GM19438 (cell line): ENCODE measurements at regions not wholly inside any gene's neighbourhood (a gene's known extent, or its start where the extent isn't known, plus 50 kb on each side); places are given as distances from the start of the nearest gene placed in this dataset.
"Not testable (repeated sequence)": the region's sequence is repeated elsewhere in the genome, so short reads cannot be mapped to it uniquely, and the experiment has no call there.

ENCODE experiments used
- ATAC-seq: cut with Tn5 transposase; IDR thresholded peaks from one replicate; pipeline ENCODE4 v1.9.1; 2021; ENCODE audit warnings: low read depth; ENCODE audit not compliant: unreplicated experiment

DNA sequence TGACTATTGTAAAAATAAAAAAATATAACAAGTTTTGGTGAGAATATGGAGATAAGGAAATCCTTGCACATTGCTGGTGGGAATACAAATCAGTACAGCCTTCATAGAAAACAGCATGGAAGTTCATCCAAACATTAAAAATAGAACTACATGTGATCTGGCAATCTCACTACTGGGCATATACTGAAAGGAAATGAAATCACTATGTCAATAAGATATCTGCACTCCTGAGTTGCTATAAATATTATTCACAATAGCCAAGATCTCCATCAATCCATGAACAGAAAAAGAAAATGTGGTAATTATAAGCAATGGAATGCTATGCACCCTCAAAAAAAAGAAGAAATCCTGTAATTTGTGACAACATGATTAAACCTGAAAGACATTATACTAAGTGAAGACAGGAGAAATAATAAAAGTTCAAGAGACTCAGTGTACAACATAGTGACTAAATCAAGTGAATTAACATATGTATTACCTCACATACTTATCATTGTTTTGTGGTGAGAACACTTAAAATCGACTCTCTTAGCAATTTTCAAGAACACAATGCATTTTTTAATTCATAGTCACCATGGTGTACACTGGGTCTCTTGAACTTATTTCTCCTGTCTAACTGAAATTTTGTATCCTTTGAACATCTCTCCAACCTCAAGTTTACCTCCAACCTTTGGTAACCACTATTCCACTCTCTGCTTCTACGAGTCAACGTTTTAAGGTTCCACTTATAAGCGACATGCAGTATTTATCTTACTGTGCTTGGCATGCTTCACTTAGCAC lies 1703.7 kb upstream of the AGA start:
- no peak for ATAC-seq

DNA sequence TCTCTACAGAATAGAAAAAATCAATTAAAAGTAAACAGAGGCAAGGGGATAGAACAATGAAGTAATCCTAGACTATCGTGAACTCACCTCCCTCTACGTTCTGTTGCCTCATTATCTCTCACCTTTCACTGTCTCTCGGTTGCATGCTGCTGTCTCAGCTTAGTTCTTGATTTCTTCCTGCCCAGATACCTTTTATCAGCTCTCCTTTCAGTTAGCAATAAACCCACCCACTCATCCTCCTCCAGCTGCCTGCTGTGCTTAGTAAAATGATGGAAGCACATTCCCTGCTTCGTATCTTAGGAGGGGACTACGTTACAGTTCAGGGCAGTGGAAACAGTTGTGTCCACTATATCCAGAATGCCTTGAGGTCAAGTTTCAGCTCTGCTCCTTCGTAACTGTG lies 1709.5 kb upstream of the AGA start:
- ATAC-seq, result no peak

DNA sequence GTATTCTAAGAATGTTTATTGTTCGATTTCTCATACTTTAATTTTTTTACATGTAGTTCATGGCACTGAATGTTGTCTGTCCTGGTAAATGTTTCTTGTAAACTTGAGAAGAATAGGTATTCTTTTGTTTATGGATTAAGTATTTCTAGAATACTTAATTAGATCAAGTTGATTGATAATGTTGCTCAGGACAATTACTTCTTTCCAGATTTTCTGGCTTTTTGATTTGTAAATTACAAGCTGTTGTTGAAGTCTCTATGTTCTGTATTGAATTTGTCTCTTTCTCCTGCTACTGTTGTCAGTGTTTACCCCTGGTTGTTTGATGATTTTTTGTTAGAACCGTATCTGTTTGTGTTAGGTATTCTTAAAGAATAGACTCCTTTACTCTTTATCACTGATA lies 1720.9 kb upstream of the AGA start:
- ATAC-seq, result no peak

DNA sequence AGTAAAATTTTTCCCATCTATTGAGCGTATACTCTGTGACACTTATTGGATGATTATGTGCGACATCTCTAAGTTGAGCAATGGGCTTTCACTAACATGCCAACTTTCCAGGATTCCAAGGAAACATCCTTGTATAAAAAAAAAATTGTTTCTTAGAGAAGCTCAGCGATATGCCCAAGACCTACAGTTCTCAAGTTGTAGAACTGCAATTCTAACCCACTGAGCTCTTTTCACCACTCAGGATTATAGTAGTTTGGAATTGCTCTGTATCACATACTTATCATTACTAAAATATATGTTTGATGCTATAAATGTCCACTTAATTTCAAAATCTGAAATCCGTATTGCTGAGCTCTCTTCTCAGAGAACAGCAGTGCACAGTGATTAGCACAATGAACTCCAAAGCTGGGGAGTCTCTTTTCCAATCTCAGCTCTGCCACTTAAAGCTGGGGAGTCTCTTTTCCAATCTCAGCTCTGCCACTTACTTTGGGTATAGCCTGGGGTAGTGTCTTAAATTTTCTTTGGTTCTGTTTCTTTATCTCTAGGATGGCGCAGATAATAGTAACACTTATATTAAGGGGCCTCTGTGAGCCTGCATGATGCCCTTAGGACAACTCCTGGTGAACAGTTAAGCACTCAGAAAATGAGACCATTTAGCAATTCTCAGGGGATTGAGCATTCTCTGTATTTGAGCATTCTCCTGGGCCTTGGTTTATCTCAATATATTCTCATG lies 1722.2 kb upstream of the AGA start:
- no peak for ATAC-seq

DNA sequence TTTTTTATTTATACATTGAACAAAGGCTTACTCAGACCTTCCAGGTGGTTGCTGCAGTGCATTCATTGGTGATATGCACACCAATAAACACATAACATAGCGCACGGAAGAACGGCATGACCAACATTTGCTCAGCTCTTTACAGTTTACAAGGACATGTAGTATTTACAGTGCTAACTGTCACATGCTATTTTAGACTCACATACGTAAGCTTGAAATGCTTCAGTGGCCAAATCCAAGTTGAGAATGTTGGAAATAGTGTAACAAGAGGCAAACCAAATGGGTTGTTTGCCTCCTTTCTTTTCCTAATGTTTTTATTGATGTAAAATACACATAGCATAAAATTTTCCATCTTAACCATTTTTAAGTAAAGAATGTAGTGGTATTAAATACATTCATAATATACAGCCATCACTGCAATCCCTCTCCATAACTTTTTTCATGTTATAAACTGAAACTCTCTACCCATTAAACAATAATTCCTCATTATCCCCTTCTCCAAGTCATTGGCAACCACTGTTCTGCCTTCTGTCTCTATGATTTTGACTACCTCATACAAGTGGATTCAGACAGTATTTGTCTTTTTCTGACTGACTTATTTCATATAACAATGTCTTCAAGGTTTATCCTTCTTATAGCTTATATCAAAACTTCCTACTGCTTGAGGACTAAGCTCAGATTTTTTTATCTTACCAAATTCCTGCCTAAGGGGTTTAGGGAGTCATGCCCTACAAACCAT lies 1722.9 kb upstream of the AGA start:
- ATAC-seq, result no peak

DNA sequence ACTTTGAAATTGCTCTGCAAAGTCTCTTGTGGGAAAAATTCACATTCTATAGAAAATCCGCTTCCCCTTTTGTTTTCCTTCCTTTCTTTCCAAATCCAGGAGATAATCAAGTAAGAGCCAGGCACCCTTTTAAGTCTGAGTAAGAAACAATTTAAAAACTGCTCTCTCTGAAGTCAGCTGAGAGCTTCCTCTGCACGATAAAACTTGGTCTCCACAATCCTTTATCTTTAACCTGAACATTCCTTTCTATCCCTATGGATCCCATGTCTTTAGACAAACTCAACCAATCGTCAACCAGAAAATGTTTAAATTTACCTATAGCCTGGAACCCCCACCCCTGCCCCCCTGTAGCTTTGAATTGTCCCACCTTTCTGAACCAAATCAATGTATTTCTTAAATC lies 1723.6 kb upstream of the AGA start:
- ATAC-seq, result no peak

DNA sequence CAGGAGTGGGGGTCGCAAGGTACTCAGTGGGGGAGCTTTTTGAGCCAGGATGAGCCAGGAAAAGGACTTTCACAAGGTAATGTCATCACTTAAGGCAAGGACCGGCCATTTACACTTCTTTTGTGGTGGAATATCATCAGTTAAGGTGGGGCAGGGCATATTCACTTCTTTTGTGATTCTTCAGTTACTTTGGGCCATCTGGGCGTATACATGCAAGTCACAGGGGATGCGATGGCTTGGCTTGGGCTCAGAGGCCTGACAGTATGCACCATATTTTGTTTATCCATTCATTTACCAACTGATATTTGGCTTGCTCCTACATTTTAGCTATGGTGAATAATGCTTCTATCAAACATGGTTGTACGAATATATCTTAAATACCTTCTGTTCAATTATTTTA lies 1728.1 kb upstream of the AGA start:
- not testable (repeated sequence) for ATAC-seq

DNA sequence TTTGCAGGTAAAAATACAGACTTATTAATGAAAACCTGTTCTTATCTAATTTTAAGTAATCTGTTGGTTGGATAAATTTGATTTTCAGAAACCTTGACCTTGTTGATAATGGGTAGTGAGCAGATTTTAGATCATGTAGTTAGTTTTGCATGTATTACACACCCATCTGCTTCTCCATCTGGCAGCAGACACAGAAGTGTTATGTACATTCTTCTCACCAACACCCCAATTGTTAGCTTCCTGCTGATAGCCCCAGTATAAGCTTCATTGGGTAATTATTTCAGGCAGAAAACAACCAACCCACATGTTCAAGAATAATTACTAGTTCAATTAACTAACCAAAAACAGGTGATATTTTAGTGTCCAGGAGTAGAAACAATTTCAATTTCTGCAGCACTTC lies 1740.5 kb upstream of the AGA start:
- ATAC-seq, result no peak

DNA sequence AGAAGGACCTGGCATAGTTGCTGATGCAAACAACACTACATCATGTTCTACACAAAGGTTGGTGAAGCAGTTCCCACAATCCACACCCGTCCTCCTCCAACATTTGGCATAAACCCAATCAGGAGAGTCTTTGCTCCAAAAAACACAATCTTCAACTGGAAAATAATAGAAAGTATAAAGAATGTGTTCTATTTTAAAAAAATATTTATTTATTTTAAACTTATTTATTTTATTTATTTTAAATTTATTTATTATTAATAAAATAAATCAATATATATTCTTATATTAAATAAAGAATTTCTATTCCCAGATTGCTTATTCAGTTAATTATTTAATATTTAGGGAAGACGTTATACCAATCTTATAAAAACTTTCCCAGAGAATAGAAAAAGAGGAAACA lies 1753.7 kb upstream of the AGA start:
- ATAC-seq, result no peak

DNA sequence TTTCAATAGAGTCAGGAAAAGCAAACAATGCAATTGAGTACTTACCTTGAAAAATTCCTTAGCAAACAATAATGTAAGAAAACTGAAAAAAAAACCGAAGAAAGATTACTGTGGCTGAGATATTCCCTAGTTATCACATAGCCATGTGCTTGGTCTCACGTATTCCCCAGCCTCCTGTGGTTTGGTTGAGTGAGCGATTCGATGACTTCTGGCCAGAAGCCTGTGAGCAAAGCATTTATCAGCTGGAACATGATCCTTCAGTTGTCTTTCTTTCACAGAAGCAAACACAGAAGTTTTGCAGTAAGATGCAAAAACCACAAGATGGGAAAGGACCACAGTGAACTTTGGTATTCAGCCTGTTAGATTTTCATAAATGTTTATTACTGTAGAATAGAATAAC lies 1754.3 kb upstream of the AGA start:
- ATAC-seq, result no peak

DNA sequence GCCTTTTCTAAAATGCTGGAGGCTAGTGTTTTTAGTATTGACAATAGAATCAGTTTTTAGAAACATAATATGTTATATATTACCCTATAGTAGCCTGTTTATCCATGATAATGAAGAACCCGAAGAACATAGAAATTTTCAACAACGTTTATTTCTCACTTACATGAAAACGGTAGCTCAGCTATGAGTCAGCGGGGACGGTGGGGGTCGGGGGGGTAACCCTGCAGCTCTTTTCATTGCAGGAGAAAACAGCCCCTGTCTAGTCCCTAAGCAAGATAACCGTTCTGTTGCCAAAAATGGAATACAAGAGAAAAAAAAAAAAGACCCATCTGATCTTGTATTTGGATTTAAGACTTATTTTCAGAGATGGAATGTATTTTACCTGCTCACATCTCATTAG lies 1758.4 kb upstream of the AGA start:
- ATAC-seq, result no peak

DNA sequence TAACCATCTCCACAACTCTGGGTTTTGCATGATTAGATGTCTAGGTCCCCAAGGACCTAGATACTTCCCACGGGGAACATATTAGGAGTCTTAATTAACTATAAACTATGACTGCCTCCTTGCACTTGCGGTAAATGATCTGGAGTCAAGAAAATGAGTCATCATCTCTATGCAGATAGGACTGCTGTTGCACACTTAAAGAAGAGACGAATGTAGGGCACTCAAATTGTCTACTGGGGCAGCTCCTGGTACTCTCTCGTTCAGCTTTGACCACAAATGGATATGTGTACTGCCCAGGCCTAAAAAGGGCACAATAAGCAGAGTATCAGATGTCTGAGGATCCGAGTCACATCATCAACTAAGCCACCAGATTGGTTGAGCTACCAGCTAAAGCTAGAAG lies 1783.4 kb upstream of the AGA start:
- no peak for ATAC-seq

DNA sequence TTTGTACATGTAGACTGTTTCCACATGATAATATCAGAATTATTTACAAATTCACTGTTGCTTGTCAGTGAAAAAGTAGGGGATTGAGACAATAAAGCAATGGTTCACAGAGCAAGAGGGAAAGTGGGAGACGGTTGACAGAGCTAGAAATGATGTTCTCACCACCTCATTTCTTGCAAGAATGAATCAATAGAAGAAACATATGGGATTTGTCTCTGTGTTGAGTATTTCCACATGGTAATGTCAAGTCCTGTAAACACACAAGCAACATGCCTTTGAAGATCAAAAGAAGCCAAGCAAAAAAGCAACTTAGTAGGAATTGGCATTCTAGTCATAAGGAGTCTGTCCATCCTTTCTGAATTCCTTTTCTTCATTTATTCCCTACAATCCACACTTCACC lies 1806.6 kb upstream of the AGA start:
- ATAC-seq, result no peak

DNA sequence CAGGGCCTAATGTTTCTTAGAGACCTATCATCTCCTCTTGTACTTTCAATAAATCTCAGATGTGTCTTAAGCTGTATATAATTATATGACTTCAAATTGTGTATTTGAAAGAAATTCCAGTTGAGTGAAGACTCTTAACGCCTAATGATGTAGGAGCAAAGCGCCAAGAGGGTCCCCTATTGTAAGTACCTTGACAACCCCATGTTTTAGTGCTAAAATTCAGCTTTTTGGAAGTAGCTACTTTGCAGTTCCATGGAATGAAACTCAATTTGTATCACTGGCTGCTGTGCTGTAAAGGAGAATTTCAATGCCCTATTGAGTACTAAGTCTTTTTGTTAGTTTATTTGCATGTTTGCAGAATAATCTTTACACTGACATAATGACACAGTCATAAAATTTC lies 1826.6 kb upstream of the AGA start:
- no peak for ATAC-seq

DNA sequence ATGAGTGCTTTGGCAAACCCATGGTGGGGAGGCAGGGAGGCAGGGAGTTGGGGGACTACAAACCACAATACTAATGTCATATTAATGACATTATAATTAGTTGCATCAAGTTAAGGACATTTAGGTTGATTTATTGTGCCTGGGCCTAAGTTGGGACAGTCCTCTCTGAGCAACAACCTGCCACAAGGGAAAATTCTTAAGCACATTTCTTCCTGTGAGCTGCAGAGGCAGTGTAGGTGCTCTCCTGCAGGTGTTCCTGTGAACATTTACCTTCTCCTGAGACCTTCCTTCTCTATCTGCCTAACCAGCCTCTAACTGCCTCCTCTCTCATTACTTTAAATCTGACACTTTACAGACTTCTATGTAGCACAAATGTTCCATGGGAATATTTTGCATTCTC lies 1830.0 kb upstream of the AGA start:
- ATAC-seq, result no peak

DNA sequence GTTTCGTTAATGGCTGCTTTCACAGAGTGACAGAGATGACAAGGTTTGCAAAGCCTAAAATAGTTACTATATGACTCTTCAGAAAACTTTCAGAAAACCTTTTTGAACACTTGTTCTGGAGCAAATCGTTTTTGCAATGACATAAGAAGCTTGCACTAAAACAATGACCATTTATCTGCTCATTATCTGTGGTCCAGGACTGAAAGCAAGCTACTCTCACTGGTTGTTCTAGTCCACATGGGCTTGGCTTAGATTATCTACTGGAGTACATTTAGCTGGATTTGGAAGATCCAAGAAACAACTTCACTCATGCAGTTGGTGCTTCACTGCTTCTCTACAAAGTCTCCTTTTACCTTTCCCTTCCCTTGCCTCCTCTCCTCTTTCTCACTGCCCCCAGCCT lies 1836.4 kb upstream of the AGA start:
- no peak for ATAC-seq

DNA sequence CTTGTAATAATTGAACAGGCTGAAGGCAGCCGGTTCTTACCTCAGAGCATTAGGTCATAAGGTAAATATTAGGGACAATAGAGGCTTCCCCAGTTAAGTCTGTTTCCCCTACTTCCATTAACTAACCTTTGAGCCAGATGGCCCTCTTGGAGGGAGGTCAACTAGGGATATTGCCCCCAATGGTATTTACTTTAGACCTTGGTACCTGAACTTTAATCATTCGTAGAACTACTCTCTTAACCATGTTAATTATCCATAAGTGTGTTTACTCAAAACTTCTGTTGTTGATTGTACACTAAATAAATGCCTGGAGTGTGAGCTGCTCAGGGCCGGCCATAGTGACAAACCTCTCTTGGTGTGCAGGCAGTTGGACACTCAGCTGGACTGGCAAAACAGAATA lies 1843.5 kb upstream of the AGA start:
- no peak for ATAC-seq

DNA sequence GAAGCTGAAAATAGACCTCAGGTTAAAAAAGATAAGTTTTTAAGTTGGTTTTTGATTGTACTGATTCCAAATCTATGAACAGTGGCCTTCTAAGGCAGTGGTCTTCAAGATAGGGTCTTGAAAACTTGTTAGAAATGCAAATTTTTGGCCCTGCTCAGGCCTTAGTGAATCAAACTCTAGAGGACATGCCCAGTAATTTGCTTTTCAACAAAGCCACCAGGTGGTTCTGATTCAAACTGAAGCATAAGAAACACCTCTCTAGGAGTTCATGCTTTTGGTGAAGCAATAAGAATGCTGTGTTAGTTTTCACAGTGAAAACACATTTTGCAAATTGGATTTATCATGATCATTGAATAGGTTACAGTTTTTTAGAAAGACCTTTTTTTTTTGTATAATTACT lies 1849.4 kb upstream of the AGA start:
- ATAC-seq, result no peak

DNA sequence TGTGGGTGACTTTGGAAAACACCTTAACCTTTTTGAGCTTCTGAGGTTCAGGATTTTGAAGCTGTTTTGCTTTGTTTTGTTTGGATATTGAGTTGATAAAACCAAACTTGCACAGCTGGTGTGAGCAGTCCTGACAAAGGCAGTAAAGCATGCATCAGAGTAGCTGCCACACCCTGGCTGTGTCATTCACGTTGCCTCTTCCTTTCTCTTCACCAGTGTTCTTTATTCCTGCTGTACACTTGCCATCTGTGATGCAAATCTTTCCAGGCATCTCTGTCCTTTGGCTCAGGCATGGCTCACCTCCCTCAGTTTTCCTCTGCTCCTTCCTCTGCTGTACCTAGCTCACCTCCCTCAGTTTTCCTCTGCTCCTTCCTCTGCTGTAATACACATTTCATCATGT lies 1850.2 kb upstream of the AGA start:
- ATAC-seq, result no peak

DNA sequence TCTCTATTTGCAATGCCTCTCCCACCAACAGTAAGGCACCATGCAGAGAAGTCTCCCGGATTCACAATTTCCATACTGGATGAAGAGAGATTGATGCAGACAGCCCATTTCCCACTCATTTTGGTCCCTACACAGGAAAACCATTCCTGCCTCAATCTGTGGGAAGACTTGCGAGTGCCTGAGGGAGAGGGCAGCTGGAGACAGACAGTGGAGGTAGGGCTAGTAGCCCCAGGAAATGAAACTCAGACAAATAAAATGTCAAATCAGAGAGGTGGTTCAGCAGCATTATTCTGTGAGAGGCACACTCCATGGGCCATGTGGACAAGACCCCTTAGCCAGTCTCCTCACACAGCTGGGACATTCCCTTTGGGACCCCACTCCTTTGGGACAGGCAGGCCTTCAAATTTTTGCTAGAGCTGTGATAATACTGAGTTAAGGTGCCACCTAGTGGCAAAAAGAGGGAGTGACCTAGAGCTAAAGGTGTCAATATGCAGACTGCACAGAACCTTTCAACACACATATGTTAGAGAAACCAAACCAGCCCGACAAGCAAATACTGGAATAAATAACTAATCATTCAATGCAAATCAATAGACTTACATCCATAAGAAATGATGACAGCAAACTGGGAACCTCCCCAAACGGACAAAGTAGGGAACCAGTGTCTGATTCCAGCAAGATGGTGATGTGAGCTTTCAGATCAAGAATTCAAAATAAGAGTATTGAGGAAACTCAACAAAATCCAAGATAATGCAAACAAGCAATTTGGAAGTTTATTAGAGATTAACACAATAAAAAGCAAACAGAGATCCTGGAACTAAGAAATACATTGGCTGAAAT lies 1865.3 kb upstream of the AGA start:
- no peak for ATAC-seq

DNA sequence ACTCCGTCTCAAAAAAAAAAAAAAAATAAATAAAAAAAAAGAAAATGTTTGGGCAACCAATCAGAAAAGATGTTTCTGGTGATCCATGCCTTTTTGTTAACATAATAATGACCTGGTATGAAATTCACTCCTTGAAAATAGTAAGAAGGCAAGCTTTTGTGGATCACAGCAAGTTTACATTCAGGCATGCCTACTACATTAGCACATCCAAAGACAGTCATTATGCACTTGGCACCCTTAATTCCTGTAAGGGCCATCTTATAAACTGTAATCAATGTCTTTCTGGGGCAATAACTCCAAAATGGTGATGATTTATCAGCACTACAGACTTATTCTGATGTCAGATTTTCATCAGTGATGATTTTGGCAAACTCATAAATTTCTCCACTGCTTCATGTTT lies 1871.6 kb upstream of the AGA start:
- ATAC-seq, result no peak
